ENCODE measurements at regions not wholly inside any gene's neighbourhood (a gene's known extent, or its start where the extent isn't known, plus 50 kb on each side); places are given as distances from the start of the nearest gene placed in this dataset.
A peak's percentile ranks its signal among the peaks of the same experiment; 100 is the strongest.

DNA sequence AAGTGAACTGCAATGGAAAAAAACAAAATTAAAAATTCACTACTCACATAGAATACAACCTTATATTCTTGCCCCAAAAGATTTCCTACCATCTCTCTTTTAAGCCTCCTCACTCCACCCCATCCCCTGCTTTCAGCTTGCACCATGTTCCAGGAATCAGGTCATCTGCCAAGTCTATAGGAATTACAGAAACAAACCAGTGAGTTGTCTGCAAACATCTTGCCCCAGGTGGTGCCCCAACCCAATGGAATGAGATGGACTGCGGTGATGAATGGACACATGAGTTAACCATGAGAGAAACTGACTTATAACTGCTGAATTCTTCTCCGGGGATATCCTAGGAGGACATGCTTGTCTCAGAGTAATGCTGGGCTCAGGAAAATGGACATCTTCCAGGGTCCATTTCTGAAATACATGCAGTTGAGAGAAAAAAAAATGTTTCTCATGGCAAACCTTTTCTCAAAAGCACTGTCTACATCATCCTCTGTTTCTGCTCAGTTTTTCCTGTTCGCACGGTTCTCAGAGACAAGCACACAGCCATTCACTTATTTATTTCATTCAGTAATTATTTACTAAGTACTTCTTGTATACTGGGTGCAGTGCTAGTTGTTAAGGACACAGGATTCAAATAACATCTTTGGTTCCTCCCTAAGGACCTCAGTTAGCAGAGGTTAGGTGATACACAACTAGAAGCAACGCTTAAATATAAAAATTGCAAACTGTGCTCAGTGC, 350.0 kb downstream of the RND3 start:
- no peak for TF ChIP-seq POLR2A (IDR thresholded peaks at IDR 0.05; ENCODE audit: low read depth, low read length)
- DNase-seq (ENCODE audit: insufficient read length, low spot score) (no peak), FAIRE-seq (no peak)

DNA sequence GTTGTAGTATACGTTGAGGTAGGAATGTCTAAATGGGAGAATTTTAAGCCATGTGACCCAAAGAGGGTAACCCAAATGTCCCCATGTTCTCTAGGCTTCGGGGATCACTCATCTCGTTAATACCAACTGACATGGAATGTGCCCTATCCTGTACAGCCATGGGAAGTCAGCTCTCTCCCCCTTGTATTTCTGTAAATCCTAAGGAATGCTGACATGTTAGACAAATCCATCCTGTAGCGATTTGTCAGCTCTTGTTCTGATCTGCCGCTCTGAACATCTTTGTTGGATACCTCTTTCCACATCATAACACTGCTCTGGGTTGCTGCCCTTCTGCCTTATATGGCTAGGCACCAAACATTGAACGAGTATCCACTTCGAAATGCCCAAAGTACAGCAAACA, 350.6 kb downstream of the RND3 start:
- TF ChIP-seq POLR2A (IDR thresholded peaks at IDR 0.05; ENCODE audit: low read depth, low read length), result no peak

DNA sequence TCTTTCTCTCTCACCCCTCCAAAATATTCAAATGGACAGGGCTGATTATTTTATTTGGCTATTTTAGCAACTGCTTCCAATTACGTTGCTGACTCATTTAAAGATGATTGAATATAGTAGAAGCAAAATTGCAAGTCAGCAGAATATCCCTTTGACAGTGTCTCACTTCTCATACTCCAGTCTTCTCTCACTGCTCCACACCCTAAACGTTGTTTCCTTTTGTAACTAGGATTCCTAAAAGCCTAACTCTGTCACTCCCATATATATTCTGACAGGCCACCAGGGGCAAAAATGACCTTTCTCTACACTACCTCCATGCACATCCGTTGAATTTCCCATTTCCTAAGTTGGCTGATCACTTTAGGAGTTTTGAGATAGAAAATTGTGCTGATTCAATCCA, 351.1 kb downstream of the RND3 start:
- DNase-seq (ENCODE audit: insufficient read length, low spot score) (no peak), FAIRE-seq (no peak)
- no peak for TF ChIP-seq POLR2A (IDR thresholded peaks at IDR 0.05; ENCODE audit: low read depth, low read length)

More for the DNA sequence above, 350.6 kb downstream of the RND3 start:
- DNase-seq (ENCODE audit: insufficient read length, low spot score) (no peak), FAIRE-seq (no peak)

DNA sequence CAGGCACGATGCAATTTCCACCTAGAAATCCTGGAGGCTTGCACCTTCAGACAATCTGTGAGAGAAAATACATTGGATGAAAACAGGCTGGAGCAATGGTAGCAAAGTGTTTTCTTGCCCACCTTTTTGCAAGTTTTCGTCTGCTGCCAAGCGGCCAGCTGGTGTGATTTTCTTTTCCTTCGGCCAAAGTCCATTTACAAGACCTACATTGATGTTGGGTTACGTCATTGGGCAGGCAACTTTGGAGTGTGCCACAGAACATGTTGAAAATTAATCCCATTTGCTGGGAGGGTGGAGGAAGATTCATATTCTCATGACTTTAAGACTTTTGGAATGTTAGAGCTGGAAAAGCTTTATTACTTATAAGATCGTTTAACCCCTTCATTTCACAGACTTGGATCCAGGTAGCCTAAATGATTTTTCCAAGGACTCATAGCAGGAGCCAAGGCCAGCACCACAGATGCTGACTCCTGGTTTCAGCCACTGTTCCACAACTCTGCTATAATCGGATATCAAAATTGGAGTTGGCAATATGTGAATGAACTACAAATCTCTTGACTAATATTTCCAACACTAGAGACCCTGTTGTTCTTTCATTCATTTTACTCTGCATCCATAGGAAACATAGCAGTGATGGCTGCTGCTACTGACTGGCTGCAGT, 352.1 kb downstream of the RND3 start:
- DNase-seq (ENCODE audit: insufficient read length, low spot score) (no peak), FAIRE-seq (no peak)
- TF ChIP-seq POLR2A (IDR thresholded peaks at IDR 0.05; ENCODE audit: low read depth, low read length), result no peak

DNA sequence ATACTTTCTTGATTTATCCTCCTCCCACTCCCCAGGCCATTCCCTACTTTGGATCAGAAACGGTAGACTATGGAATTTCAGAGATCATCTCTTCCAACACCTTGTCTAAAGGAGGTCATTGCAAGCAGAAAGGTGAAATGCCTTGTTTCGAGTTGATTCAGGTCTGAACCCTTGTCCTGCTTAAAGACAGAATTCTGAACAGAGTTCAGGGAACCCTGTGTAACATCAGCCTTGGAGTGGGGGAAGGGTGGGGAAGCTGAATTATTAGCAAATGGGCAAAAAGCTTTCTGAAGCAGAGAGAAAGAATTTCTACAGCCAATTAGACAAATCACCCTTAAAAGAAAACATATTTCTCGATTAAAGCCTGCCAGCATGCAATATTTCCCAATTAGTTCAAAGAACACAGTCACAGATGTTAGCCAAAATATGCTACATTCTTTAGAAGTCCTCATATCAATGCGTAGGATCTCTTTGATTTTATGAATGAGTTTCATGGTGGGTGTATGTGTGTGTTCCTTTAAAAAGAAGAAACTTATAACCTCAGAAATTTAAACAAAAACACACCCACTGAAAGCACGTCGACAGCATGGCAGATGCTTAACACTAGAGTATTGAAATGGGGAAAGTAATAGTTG, 353.1 kb downstream of the RND3 start:
- no peak for FAIRE-seq
- TF ChIP-seq POLR2A (IDR thresholded peaks at IDR 0.05; ENCODE audit: low read depth, low read length), result no peak
- no peak for DNase-seq (ENCODE audit: insufficient read length, low spot score)

DNA sequence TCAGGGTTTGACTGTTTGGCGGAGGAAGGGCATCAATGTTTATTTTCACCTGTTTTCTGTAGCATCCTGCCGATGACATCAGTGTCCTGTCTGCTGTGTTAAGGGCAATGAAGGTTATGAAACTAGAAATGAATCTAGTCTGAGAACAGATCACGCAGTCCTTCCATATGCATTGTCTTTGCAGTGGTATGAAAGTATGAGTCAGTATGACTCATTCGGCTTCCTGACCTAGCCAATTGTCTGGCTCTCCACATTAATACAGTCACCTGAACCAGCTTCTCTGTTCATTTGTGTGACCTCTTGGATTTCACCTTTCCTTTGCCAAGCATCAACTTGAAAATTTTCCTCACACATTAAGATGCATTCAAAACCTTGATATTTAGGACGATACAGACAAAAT, 353.8 kb downstream of the RND3 start:
- TF ChIP-seq POLR2A (IDR thresholded peaks at IDR 0.05; ENCODE audit: low read depth, low read length), result no peak
- FAIRE-seq (peak; percentile 99), DNase-seq (ENCODE audit: insufficient read length, low spot score) (peak; percentile 42)

DNA sequence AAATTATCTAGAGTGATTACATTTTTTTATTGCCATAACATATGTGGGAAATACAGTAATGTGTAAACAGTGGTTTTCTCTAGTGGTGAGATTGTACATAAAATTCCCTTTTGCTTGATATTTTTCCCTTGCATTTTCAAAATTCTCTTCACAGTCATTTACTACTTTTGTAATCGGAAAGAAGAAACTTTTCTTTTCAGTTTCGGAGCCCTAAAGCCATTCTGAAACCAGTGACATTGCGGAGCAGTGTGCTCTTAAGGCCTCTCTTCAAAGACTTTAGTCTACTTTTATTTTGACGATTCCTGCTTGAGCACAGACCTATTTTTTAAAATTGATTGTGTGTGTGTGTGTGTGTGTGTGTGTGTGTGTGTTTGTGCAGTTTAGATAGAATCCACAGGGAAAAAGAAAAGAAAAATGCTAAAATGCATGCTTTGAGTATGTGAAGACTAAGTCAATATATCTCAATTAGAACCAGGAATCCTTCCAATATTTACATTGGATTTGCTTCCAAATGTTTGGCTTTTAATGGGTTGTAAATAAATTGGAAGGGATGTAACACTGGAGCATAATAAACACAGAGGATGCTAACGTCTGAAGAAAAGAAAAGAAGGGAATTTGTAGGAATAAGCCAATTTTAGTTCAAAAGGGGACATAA, 357.4 kb downstream of the RND3 start:
- TF ChIP-seq POLR2A (IDR thresholded peaks at IDR 0.05; ENCODE audit: low read depth, low read length), result no peak
- DNase-seq (ENCODE audit: insufficient read length, low spot score), result no peak
- FAIRE-seq, result no peak

DNA sequence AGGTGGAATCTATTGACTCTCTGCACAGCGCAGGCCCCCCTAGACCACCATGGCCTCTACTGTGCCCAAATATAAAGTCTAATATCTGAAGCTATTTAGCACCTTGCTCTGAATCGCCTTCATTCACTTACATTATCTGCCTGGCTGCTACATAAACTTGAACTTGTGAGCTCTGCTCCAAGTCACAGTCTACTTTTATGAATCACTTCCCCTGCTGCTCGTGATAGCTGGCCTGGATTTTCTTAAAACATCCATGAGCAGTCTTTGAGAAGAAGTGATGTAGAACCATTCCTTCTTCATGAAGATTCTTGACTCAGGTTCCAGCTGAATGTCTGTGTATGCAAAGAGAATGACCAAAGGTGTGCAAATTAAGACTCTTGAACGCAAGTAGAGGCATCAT, 359.5 kb downstream of the RND3 start:
- TF ChIP-seq POLR2A (IDR thresholded peaks at IDR 0.05; ENCODE audit: low read depth, low read length), result no peak
- peak; percentile 79 for FAIRE-seq
- DNase-seq (ENCODE audit: insufficient read length, low spot score), result no peak

DNA sequence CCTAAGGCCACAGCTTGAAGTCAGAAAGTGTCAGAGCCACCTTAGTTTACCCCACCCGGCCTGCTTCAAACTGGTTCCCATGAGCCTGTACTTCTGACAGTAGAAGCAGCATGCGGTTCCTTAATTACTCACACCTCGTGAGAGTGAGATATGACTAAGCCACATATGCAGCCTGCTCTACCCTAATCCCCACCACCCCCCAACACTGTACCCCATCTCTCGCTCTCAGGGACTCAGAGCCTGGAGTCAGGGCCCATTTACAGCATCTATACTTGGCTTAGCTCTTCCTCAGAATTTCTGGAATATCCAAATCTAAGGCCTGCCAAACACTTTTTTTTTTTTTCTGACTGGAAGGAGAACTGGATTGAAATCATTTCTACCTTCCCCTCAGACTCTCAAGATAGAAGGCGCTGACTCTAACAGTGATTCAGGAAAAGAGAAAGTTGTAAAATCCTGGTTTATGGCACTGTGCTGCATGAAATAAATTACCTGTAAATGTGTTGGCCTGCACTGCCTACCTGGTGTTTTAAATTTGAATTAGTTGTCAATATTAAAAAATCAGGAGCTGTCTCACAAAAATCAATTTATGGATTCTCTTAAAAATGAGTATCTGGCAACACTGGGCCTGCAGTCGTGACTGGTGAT, 360.0 kb downstream of the RND3 start:
- no peak for TF ChIP-seq POLR2A (IDR thresholded peaks at IDR 0.05; ENCODE audit: low read depth, low read length)
- DNase-seq (ENCODE audit: insufficient read length, low spot score) (no peak), FAIRE-seq (no peak)

DNA sequence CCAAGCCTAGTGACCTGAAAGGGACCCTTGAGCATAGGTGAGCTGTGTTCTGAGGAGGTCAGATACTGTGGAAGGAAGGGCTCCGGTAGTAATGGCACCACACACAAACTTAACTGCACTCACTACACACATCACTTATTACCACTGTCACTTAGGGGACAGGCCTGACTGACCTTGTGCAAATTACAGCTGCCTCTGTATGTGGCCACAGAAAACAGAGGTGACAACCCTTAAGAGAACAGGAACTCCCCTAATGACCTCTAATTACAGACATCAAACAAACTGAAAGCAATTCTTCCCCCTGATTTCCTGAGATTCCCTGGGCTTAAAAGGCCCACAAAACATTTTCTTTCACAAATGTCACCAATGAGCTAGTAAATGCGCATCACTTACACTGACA, 360.6 kb downstream of the RND3 start:
- TF ChIP-seq POLR2A (IDR thresholded peaks at IDR 0.05; ENCODE audit: low read depth, low read length), result no peak
- DNase-seq (ENCODE audit: insufficient read length, low spot score) (no peak), FAIRE-seq (peak; percentile 43)

DNA sequence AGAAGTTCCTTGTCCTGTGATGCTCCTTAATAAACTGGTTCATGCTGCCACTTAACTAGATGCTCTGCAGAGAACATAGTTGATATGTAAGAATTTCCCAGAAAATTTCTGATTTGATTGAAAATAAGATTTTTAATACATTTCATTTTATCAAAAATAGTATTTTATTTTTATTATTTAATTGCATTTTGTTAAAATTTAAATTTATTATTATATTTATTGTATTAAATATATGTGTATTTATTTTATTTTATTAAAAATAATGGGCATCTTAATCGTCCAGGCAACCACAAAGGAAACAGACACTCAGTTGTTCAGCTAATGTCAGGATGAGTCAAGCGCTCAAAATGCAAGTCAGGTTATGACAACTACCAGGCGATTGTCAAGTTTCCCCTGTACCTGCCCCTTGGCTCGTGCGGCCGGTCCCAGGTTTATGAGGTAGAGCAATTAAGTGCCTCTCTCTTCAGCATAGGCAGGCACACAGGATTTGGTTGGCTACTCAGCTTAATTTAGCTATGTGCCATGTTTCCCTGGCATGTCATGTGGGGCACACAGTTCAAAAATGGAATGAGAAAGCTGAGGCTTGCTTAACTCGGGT, 361.2 kb downstream of the RND3 start:
- no peak for TF ChIP-seq POLR2A (IDR thresholded peaks at IDR 0.05; ENCODE audit: low read depth, low read length)
- DNase-seq (ENCODE audit: insufficient read length, low spot score) (no peak), FAIRE-seq (no peak)

DNA sequence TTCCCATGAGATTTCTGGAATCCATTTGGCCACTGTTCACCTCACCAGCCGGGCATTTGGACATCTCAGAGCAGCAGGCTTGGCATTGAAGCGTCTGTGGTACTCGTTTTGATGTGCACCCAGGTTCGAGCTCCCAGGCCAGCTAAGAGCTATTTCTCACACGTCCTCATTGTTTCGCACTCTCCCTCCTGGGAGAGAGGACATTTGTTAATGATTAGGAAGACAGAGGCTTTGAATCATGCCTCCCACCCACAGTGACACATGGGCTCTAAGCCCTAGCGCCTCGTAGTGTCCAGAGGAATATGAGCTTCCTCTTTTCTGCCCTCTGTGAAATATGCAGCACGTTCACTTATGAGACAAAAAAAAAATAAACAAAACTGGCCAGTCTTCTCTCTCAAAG, 361.8 kb downstream of the RND3 start:
- FAIRE-seq (no peak), DNase-seq (ENCODE audit: insufficient read length, low spot score) (no peak)
- TF ChIP-seq POLR2A (IDR thresholded peaks at IDR 0.05; ENCODE audit: low read depth, low read length), result no peak

DNA sequence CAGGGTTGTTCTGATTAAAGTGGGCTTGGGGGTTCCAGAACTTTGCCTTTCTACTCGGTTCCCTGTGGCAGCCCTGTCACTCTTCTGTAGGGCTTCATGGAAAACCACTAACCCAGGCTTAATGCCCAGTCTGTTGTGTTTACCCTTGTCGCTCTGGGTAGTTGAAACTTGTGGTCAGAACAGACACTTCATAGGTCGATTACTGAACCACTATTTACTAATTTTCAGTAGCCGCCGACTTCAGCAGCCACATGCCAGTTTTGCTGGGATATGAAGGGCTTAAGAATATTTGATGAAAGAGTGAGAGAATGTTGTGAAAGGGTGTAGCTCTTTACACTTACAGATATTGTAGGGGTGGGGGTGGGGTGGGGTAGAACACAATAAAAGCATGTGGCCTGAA, 362.3 kb downstream of the RND3 start:
- no peak for FAIRE-seq
- no peak for TF ChIP-seq POLR2A (IDR thresholded peaks at IDR 0.05; ENCODE audit: low read depth, low read length)
- DNase-seq (ENCODE audit: insufficient read length, low spot score), result no peak
